GM18951 (cell line): ENCODE measurements at regions not wholly inside any gene's neighbourhood (a gene's known extent, or its start where the extent isn't known, plus 50 kb on each side); places are given as distances from the start of the nearest gene placed in this dataset.
"Not testable (repeated sequence)": the region's sequence is repeated elsewhere in the genome, so short reads cannot be mapped to it uniquely, and the experiment has no call there.

Experiments
- POLR2A ChIP-seq: IDR thresholded peaks from 4 replicates; pipeline ENCODE4 v1.6.1; 2011; ENCODE audit warnings: mild to moderate bottlenecking; ENCODE audit not compliant: insufficient read length, insufficient read depth; ENCODE audit errors: extremely low read depth
- in situ Hi-C: fragments of 300-500 bp; cut with MboI; formaldehyde crosslinking; loops from one replicate; pipeline ENCODE4 v1.12.0; 2022; ENCODE audit warnings: low sequenced_read_pairs, mixed read lengths, inconsistent platforms; ENCODE audit not compliant: unreplicated experiment

DNA sequence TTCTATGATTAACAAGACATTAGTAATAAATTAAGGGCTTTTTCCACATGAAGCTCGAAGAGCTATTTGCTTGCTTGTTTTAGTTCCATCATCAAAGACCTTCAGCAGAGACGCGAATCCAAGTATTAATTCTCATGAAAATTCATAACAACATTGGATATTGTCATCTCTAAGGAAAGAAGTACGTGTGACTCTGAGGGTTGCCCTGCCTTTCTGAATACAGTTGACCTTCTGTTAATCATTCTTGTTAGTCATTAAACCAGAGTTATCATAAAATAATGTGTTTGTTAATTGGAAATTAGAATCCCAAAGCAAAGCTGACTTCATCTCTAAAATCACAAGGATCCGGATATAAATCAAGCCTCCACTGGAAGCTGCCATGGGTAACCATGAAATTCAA, 222.5 kb downstream of the ZNF608 start:
- in situ Hi-C loops: no loop called here

GRCh38 chr5:124522992-124523391, 223.4 kb downstream of the ZNF608 start:
- in situ Hi-C loops: no loop called here
- no peak for TF ChIP-seq POLR2A

More for the DNA sequence above, 222.5 kb downstream of the ZNF608 start:
- no peak for TF ChIP-seq POLR2A

DNA sequence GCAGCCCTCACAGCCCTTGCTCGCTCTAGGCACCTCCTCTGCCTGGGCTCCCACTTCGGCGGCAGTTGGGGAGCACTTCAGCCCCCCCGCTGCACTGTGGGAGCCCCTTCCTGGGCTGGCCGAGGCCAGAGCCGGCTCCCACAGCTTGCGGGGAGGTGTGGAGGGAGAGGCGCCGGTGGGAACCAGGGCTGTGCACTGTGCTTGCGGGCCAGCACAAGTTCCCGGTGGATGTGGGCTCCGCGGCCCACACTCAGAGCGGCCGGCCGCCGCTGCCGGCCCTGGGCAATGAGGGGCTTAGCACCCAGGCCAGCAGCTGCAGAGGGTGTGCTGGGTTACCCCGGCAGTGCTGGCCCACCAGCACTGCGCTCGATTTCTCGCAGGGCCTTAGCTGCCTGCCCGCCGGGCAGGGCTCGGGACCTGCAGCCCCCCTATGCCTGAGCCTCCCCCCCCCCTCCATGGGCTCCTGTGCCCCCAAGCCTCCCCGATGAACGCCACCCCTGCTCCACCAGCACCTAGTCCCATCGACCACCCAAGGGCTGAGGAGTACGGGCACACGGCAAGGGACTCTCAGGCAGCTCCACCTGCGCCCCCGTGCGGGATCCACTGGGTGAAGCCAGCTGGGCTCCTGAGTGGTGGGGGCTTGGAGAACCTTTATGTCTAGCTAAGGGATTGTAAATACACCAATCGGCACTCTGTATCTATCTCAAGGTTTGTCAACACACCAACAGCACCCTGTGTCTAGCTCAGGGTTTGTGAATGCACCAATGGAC, 224.8 kb downstream of the ZNF608 start:
- TF ChIP-seq POLR2A: no peak
- in situ Hi-C loops: no loop called here

- TF ChIP-seq POLR2A: no peak
- in situ Hi-C loops: no loop called here
Observed at GRCh38 chr5:124519396-124519795, 227.0 kb downstream of the ZNF608 start.

GRCh38 chr5:124516567-124516966, 229.9 kb downstream of the ZNF608 start:
- no peak for TF ChIP-seq POLR2A
- in situ Hi-C loops: no loop called here

DNA sequence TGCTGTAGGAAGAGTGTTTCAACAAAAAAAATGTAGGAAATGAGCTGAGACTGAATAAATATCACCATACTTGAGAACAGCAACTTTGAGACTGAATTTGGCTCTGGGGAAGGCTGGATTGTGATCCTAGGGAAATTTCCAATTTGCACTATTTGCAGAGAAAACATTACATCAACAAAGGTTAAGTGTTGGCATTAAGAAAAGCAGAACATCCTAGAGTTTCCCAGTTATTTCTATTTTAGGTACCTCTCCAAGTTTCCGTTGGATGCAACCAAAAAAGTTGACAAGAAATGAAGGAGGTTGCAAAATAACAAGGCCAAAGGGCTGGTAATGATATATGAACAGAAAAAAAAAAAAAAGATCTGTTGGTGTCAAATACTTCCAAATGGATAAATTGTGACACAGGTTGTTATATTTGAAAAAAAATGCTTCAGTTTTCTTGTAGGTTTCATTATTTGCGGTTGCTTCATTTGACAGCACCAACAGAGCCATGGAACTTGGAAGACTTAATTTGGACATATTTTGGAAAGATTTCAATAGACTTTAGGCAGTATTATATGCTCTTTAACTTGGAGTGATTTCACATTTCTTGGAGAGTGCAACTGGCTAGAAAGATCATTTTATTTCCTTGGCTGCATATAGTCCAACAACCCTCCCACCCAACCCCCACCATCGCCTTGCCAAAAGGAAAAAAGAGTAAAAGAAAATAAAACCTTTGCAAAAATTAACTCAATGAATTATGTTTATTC, 230.8 kb downstream of the ZNF608 start:
- no peak for TF ChIP-seq POLR2A
- in situ Hi-C loops: no loop called here

DNA sequence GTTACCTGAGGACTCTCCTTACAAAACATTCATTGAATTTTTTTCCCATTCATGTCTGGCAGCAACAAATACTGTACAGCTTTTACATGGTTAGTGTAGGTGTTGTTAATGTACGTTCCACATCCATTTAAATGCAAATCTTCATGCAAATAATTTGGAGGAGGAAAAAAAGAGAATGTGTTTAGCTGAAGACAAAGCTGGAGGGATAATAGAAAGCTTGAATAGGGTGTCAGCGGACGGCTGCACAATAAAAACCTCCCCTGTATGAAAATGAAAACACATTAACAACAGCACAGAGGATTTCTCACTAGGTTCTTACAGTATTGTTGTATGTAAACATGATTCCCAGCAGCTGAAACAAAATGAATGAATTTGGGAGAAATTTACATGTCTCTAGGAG, 231.5 kb downstream of the ZNF608 start:
- in situ Hi-C loops: no loop called here
- TF ChIP-seq POLR2A: no peak

DNA sequence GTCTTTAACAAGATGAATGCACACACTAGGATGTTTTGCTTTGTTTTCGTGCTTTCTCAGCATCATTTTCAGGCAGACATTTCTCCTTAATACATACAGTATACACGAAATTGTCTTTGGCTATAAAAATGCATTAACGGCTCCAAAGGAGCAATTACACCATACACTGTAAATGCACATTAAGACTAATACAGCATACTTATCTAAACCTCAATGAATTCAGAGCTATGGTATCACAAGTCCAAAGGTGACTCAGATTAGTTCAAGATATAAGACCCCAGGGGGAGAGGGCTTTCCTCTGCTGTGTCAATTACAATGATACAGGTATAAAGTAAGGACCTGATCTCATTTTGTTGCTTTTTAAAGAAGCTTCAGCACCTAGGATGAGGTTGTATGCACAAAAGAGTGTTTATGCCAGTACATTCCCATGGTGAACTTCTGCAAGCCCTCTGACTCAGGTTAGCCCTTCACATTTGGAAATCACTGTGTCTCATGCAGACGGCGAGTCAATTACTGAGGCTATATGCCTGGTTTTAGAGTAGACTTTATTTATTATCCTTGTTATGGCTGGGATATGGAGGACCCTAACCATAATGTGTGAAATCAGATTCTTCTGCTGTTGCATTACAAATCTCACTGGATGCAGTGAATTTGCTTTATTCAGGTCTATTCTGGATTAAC, 233.3 kb downstream of the ZNF608 start:
- in situ Hi-C loops: no loop called here
- no peak for TF ChIP-seq POLR2A

GRCh38 chr5:124512236-124512635, 234.2 kb downstream of the ZNF608 start:
- no peak for TF ChIP-seq POLR2A
- in situ Hi-C loops: no loop called here

DNA sequence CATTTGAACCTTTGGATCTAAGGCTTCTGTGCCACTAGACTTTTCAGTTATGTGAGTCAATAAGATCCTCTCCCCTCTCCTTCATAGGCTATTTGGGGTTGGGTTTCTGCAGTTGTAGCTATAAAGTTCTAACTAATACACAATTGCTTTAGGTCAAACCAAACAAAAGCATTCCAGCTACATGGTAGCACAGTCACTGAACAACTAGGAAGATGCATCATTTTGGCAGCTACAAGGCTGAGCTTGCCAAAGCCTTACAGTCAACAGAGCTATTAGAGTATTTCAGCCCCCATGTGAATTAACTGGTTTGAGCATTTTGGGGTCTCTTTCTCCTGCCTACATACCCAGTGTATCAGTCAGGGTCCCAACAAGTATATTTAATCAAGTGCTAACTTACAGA, 234.6 kb downstream of the ZNF608 start:
- no peak for TF ChIP-seq POLR2A
- in situ Hi-C loops: no loop called here

- TF ChIP-seq POLR2A: no peak
- in situ Hi-C loops: no loop called here
Observed at GRCh38 chr5:124507688-124508087, 238.8 kb downstream of the ZNF608 start.

DNA sequence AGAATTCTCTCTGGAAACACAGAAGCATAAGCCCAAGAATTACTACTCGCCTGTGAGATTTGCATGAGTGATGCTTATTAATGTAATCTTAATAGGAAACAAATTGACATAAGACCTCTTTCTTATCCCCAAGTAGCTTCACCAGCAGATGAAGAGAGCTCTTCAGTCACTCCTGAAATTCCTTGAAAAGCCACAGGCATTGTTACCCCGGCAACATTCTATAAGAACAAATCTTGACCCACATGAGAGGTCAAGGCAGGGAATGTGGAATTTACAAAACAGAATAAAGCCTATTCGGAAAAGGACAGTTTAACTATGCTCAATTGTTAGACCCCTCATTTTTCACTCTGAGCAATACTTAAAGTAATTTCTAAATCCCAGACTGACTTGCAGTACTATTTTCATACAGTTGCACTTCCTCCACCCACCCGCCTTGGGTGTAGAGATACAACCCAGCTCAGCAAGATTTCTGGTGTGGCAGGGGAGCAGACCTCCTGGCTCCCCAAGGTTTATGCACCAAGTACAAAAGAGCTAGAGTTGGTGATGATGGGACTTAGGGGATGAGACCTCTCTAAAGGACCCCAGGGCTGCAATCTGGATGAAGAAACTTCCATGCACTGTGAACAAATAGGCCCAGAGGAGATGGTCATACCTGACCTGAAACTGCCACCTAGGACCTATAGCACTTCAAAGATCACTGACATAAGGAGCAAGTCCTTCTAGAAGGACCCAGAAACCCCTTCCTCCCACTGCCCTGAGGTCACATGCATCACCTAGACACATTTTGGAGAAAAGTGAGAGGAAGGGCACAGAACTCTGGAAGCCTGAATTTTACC, 242.1 kb downstream of the ZNF608 start:
- in situ Hi-C loops: no loop called here
- TF ChIP-seq POLR2A: no peak

DNA sequence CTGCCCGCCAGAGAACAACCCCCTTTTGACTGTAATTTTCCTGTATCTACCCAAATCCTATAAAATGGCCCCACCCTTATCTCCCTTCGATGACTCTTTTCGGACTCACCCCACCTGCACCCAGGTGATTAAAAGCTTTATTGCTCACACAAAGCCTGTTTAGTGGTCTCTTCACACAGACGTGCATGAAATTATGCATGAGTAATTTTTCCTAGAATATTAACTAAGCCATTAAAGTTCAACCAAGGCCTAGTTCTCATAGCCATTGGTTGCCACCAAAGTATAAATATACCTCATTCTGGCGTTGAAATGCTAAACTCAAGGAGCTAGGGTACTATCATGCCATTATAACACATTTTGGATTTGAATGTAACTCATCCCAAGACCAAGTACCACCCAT, 243.9 kb downstream of the ZNF608 start:
- in situ Hi-C loops: no loop called here
- TF ChIP-seq POLR2A: no peak

DNA sequence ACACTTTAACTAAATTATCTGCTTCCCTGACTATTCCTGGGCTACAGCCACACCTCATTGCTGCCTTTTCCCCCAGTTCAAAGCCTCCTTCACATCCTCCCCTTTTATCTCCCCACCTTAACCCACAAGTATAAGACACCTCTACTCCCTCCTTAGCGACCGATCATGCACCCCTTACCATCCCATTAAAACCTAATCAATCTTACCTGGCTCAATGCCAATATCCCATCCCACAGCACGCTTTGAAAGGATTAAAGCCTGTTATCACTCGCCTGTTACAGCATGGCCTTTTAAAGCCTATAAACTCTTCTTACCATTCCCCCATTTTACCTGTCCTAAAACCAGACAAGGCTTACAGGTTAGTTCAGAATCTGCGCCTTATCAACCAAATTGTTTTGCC, 246.6 kb downstream of the ZNF608 start:
- in situ Hi-C loops: not testable (repeated sequence)

DNA sequence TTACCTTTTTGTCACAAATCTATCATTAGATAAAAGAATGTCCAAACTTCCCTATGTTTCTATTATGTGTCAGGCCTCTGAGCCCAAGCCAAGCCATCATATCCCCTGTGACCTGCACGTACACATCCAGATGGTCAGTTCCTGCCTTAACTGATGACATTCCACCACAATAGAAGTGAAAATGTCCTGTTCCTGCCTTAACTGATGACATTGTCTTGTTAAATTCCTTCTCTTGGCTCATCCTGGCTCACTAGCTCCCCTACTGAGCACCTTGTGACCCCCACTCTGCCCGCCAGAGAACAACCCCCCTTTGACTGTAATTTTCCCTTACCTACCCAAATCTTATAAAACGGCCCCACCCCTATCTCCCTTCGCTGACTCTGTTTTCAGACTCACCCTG, 249.5 kb downstream of the ZNF608 start:
- in situ Hi-C loops: not testable (repeated sequence)
